GM23248 (cell line): ENCODE measurements at regions not wholly inside any gene's neighbourhood (a gene's known extent, or its start where the extent isn't known, plus 50 kb on each side); places are given as distances from the start of the nearest gene placed in this dataset.

ENCODE experiments used
- EZH2 ChIP-seq: fragments of 200-600 bp; sonication (generic); IDR thresholded peaks from 2 replicates; pipeline ENCODE4 v1.6.1; 2018; ENCODE audit warnings: antibody characterized with exemption, mild to moderate bottlenecking; ENCODE audit not compliant: insufficient read depth, poor library complexity, severe bottlenecking
- EZH2phosphoT487 ChIP-seq: fragments of 200-600 bp; sonication (generic); IDR thresholded peaks from 2 replicates; pipeline ENCODE4 v1.6.1; 2018; ENCODE audit warnings: antibody characterized with exemption, moderate library complexity, mild to moderate bottlenecking, low read depth; ENCODE audit not compliant: insufficient read depth

DNA sequence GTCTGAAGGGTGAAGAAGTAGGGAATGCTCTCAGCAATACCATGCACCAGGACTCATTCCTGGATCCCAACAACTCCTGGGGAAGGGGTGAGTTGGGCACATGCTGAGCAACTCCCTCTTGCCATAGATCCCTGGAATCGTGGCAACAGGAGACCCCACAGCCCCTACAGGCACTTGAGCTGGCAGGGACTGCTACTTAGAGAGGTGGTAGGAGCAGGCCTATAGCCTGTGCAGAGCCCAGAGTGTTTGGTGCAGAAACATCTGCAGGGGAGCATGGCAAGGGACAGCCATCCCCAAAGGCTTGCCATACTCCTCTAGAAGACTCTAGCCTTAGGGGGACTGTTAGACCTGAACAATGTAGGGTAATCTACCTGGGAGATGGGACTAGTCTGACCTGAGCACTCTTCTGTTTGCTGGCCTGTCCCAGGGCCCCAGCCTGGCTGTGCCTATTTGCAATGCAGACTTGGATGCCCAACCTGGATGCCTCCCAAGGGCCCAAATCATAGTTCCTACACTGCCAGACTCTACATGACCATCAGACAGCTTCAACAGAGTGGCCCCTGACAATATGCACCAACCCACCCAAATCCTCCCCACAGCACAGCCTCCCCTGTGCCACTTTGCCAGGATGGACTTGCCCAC is 568.6 kb upstream of the KIF2B start:
- no peak for TF ChIP-seq EZH2
- TF ChIP-seq EZH2phosphoT487: no peak
